Large intestine (tissue), 3 donors: ENCODE measurements at regions not wholly inside any gene's neighbourhood (a gene's known extent, or its start where the extent isn't known, plus 50 kb on each side); places are given as distances from the start of the nearest gene placed in this dataset.
"Not testable (repeated sequence)": the region's sequence is repeated elsewhere in the genome, so short reads cannot be mapped to it uniquely, and the experiment has no call there.

Experiments used
- DNase-seq, 2 donors: peaks; one replicate each; pipeline versions ENCODE4 v3.0.0 to v3.0.0-alpha.2; 2013
- H3K27ac ChIP-seq: one replicate; pipeline ENCODE4 v1.5.1; 2013; ENCODE audit warnings: low read length
- H3K27me3 ChIP-seq: 2 replicates; pipeline ENCODE4 v1.6.1; 2013; ENCODE audit warnings: low read length; ENCODE audit not compliant: control insufficient read depth, insufficient read depth
- H3K36me3 ChIP-seq: 2 replicates; pipeline ENCODE4 v1.6.1; 2013; ENCODE audit warnings: low read length; ENCODE audit not compliant: control insufficient read depth, insufficient read depth
- H3K4me1 ChIP-seq: one replicate; pipeline ENCODE4 v1.6.1; 2013; ENCODE audit warnings: low read length; ENCODE audit not compliant: control insufficient read depth, insufficient read depth
- H3K4me3 ChIP-seq: one replicate; pipeline ENCODE4 v1.5.1; 2013; ENCODE audit warnings: low read length
- H3K9me3 ChIP-seq: one replicate; pipeline ENCODE4 v1.6.1; 2013; ENCODE audit warnings: mild to moderate bottlenecking, low read depth, low read length, moderate library complexity; ENCODE audit not compliant: control insufficient read depth
- WGBS: methylation state at CpG from one replicate; pipeline ENCODE4 v1.1.5; 2013; ENCODE audit warnings: low lambda C conversion rate; ENCODE audit not compliant: insufficient coverage; 5-methylcytosine and 5-hydroxymethylcytosine counted together

DNA sequence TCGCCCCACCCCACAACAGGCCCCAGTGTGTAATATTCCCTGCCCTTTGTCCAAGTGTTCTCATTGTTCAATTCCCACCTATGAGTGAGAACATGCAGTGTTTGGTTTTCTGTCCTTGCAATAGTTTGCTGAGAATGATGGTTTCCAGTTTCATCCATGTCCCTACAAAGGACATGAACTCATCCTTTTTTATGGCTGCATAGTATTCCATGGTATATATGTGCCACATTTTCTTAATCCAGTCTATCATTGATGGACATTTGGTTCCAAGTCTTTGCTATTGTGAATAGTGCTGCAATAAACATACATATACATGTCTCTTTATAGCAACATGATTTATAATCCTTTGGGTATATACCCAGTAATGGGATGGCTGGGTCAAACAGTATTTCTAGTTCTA lies 132.7 kb downstream of the SNX10 start:
- not testable (repeated sequence) for H3K4me3 ChIP-seq, H3K4me1 ChIP-seq, DNase-seq, H3K27me3 ChIP-seq, H3K9me3 ChIP-seq, H3K36me3 ChIP-seq, H3K27ac ChIP-seq
- WGBS, result no CpG with 5 or more reads among the region's 1 CpG

DNA sequence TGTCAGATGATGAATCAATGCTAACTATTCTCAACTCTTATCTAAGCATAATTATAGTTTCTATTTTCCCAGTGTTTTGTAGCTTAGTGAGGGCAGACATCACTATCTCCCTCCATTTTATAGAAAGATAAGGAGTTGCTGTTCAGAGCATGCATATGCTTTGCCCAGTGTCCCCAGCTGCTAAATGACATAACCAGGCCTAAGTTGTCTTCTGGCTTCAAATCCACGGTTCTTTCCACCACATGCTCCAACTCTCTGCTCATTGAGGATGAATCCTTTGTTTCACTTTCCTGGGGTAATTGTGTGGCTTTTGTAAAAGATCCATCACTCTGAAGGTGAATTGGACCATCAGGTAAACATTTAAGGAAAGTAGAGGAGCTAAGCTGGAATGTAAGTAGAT lies 134.0 kb downstream of the SNX10 start:
- DNase-seq, result no peak
- H3K9me3 ChIP-seq, result no peaks in the 10 kb centered on the region
- H3K27me3 ChIP-seq, result no peaks in the 10 kb centered on the region
- H3K4me3 ChIP-seq, result no peak overlapping the region
- H3K4me1 ChIP-seq, result no peaks in the 10 kb centered on the region
- WGBS, result no CpG with 5 or more reads among the region's 1 CpG
- no peaks in the 10 kb centered on the region for H3K36me3 ChIP-seq
- H3K27ac ChIP-seq, result no peak overlapping the region

DNA sequence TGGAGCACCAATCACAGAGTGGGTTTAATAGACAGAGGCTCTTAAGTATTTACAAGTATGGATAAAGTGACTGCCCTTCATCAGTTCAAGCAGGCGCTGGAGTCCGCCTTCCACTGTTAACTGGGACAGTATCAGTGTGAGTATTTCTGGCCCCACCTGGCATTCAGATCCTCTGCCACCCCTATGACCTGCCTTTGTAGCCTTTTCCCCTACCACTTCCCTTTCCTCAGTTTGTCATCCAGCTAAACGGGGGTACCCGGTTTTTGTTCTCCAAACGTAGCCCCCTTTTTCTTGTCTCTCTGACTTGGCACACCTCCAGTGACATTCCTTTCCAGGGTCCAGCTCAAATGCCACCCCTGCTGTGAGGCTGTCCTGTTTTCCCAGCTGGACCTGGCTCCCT lies 134.4 kb downstream of the SNX10 start:
- Histone ChIP-seq H3K36me3 (no peaks in the 10 kb centered on the region), H3K4me1 (no peaks in the 10 kb centered on the region), H3K9me3 (no peaks in the 10 kb centered on the region), H3K4me3 (no peak overlapping the region), H3K27me3 (no peaks in the 10 kb centered on the region), H3K27ac (no peak overlapping the region)
- DNase-seq, result no peak
- 100% methylated on average over 1 of the region's 5 CpGs for WGBS

DNA sequence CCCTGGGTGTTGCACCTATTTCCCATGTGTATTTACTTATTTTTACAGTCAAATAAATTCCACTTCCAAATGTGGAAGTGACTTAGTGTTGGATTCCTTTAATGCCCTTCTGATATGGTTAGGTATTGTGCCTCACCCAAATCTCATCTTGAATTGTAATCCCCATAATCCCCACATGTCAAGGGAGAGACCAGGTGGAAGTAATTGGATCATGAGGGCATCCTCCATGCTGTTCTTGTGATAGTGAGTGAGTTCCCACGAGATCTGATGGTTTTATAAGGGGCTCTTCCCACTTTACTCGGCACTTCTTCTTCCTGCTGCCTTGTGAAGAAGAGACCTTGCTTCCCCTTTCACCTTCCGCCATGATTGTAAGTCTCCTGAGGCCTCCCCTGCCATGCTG lies 136.9 kb downstream of the SNX10 start:
- no peak overlapping the region for H3K27ac ChIP-seq
- no peaks in the 10 kb centered on the region for H3K27me3 ChIP-seq
- H3K4me1 ChIP-seq, result no peaks in the 10 kb centered on the region
- H3K9me3 ChIP-seq, result no peaks in the 10 kb centered on the region
- no CpG with 5 or more reads among the region's 3 CpGs for WGBS
- no peak for DNase-seq
- H3K36me3 ChIP-seq, result no peaks in the 10 kb centered on the region
- no peak overlapping the region for H3K4me3 ChIP-seq

DNA sequence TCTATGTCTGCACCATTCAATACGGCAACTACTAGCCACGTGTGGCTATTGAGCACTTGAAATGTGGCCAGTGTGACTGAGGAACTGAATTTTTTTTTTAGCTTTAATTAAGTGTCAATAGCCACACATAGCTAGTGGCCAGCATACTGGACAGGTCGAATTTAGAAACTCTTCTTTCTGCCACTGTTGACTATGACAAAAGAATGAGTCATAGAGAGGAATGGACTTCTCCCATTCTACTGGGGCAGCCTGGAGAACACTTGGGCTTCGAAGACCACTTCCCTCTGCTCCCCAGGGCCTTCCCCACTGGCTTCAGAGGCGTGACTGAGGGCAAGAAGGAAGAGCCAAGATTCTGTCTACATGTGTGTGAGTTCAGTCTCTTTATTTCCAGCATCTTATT lies 137.5 kb downstream of the SNX10 start:
- Histone ChIP-seq H3K9me3 (no peaks in the 10 kb centered on the region), H3K4me1 (no peaks in the 10 kb centered on the region), H3K27ac (no peak overlapping the region), H3K36me3 (no peaks in the 10 kb centered on the region), H3K4me3 (no peak overlapping the region), H3K27me3 (no peaks in the 10 kb centered on the region)
- no peak for DNase-seq
- whole genome bisulfite sequencing, result no CpG with 5 or more reads among the region's 5 CpGs

DNA sequence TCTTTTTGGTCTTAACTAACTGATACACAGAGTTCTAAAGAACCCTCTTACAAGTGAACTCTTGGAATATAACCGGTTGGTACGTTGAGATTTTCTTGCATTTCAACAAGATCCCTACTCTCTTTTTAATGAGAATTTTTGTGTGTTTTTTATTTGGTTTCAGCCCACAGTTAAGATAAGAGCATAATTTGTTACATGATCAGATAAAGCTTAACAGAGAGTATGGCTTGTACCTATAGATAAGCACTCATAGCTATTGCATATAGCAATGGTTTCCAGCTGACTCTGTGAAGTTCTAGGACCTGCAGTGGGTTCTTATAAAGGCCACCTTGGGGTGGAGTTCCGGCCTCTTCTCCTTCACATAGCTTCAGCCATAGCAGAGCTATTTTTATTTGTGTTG lies 143.3 kb downstream of the SNX10 start:
- no peak for DNase-seq
- H3K9me3 ChIP-seq, result no peaks in the 10 kb centered on the region
- H3K4me3 ChIP-seq, result no peak overlapping the region
- no peaks in the 10 kb centered on the region for H3K27me3 ChIP-seq
- H3K4me1 ChIP-seq, result no peaks in the 10 kb centered on the region
- WGBS, result no CpG with 5 or more reads among the region's 3 CpGs
- H3K27ac ChIP-seq, result no peak overlapping the region
- no peaks in the 10 kb centered on the region for H3K36me3 ChIP-seq

DNA sequence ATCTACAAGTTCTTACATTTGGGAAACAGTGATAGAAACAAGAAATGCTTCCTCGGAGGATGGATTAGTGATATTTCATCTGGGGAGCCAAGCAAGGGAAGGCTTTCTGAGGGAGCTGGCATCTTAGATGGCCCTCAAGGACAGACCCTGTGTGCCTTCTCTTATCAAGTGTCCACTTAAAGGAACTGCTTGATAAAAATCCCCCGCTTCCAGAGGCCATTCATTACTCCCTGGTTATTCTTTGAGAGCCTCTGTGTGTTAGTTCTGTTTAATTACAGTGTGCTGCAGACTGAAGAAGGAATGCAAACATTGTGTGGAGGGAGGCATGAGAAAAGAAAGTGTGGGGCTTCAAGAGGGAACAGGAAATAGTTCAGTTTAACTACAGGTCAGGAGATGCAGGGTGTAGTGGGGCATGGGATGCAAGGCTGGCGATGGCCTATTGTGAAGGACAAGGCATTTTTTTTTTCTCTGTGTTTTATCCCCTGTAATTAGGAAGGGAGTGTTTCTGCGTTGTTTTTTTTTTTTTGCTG lies 145.4 kb downstream of the SNX10 start:
- H3K27ac ChIP-seq, result no peak overlapping the region
- H3K4me3 ChIP-seq, result no peak overlapping the region
- WGBS, result 70% methylated on average over 2 of the region's 4 CpGs
- no peaks in the 10 kb centered on the region for H3K4me1 ChIP-seq
- H3K9me3 ChIP-seq, result no peaks in the 10 kb centered on the region
- H3K36me3 ChIP-seq, result no peaks in the 10 kb centered on the region
- H3K27me3 ChIP-seq, result no peaks in the 10 kb centered on the region
- DNase-seq, result no peak

DNA sequence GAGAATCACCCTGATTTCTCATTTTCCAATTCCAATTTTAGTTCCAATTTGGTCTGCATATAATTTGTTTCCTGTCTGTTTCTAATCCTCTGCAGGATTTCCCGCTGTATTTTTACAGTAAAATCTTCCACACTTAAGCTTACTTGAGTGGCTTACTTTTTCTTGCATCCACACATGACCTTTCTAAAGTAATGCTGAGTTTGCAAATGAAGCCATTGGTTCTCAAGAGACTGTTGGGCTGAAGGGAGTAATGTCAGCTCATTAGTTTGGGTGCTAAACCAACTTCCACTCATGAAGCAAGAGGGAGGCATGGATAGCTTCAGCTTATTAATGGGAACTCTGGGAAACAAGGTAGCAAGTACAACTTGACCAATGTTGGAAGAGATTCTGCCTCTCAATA lies 146.4 kb downstream of the SNX10 start:
- Histone ChIP-seq H3K4me3 (no peak overlapping the region), H3K9me3 (no peaks in the 10 kb centered on the region), H3K36me3 (no peaks in the 10 kb centered on the region), H3K27ac (no peak overlapping the region), H3K27me3 (no peaks in the 10 kb centered on the region), H3K4me1 (no peaks in the 10 kb centered on the region)
- no peak for DNase-seq
- WGBS, result 89% methylated on average over 1 of the region's 1 CpG

DNA sequence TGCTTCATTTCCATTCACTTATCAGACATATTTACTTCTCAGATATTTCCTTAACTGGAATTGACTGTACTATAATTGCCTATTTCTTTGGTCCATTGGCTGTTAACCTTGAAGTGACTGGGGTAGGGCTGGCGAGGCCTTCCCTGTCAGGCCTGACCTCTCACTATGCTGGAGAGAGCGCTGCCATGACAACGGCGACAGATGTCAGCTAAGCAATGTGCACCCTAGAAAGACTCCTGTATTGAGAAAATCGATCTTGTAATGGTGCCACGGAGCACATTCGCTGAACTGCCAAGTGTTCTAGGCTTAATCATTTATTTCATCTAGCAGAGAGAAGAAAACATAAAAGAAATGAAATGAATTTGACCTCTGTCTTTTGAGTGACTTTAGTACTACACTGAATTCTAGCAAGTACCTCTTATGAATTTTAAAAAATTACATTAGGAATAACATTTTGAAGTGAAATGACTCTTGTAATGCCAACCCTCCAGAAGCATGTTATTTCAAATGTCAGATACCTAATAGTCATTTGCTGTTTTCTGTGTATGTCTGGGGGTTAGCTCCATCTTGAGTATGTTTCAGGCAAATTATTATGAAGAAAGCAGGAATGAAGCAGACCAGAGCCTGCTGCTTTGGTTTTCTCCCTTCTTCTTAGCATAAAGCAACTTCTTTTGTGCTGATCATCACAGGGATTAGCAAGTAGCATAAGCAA lies 148.0 kb downstream of the SNX10 start:
- Histone ChIP-seq H3K27ac (no peak overlapping the region), H3K4me3 (no peak overlapping the region), H3K9me3 (no peaks in the 10 kb centered on the region), H3K36me3 (no peaks in the 10 kb centered on the region), H3K4me1 (no peaks in the 10 kb centered on the region), H3K27me3 (no peaks in the 10 kb centered on the region)
- DNase-seq, result no peak
- WGBS, result 80% methylated on average over 2 of the region's 7 CpGs

DNA sequence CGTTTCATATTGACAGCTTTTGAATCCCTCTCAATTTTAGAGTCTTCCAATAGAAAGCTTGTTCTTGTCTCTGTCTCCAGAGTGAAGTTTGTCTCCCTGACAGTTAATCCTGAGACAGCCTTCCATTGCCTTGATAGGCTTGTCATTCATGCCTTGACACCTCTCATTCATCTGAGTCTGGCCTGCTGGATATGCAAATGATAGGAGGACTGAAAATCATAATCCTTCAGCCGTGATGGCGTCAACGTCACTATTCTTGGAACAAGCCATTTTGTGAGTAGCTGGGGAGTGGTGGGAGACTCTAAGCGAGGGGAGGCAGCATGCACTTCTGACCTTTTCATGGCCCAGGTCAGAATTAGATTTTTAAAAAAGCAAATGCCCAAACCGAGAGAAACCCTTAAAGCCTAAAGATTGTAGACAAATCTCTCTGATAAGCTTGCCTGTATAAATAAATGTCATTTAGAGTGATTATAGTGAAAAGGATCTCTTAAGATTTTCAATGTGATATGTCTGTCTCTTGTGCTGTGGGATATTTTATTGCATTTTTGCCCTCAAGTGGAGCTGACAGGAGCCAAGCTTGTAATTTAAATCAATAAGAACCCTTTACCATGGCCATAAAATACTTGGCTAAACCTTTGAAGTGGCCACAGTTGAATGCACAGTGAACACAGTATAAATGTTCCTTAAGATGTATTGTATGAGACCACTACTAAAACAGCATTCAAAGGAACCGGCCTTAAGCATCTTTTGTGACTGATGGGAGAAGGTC lies 148.8 kb downstream of the SNX10 start:
- WGBS, result 53% methylated on average over 2 of the region's 7 CpGs

More for the DNA sequence above, 148.8 kb downstream of the SNX10 start:
- Histone ChIP-seq H3K27ac (no peak overlapping the region), H3K36me3 (no peaks in the 10 kb centered on the region), H3K4me1 (no peaks in the 10 kb centered on the region), H3K9me3 (no peaks in the 10 kb centered on the region), H3K27me3 (no peaks in the 10 kb centered on the region), H3K4me3 (no peak overlapping the region)
- no peak for DNase-seq
